Astrocyte (in vitro differentiated cells and primary cell): ENCODE measurements at regions not wholly inside any gene's neighbourhood (a gene's known extent, or its start where the extent isn't known, plus 50 kb on each side); places are given as distances from the start of the nearest gene placed in this dataset.

Experiments used
- DNase-seq: peaks from one replicate; pipeline ENCODE4 v3.0.0-alpha.2; 2010; ENCODE audit warnings: low read depth
- FAIRE-seq: peaks from 2 replicates; lab custom pipeline; 2011; peaks lifted over from hg19 to GRCh38; lab: Jason Lieb, UNC
- H2AFZ ChIP-seq: 2 replicates; pipeline ENCODE4 v1.6.0; 2012; ENCODE audit warnings: low read depth, low read length, inconsistent platforms
- H3K27ac ChIP-seq: 2 replicates; pipeline ENCODE4 v1.5.1; 2011; ENCODE audit warnings: low read depth, low read length, inconsistent platforms
- H3K27me3 ChIP-seq: 2 replicates; pipeline ENCODE4 v1.6.0; 2011; ENCODE audit warnings: low read length, inconsistent platforms; ENCODE audit not compliant: insufficient read depth
- H3K36me3 ChIP-seq: 2 replicates; pipeline ENCODE4 v1.5.1; 2011; ENCODE audit warnings: low read length, inconsistent platforms; ENCODE audit not compliant: insufficient read depth
- H3K4me1 ChIP-seq: 2 replicates; pipeline ENCODE4 v1.5.1; 2011; ENCODE audit warnings: low read length, inconsistent platforms; ENCODE audit not compliant: insufficient read depth
- H3K4me2 ChIP-seq: 2 replicates; pipeline ENCODE4 v1.6.0; 2012; ENCODE audit warnings: low read length, inconsistent platforms
- H3K4me3 ChIP-seq: 2 replicates; pipeline ENCODE4 v1.5.1; 2011; ENCODE audit warnings: low read depth, mild to moderate bottlenecking, low read length, inconsistent platforms; ENCODE audit not compliant: insufficient read depth
- H3K79me2 ChIP-seq: 2 replicates; pipeline ENCODE4 v1.6.0; 2012; ENCODE audit warnings: mild to moderate bottlenecking, low read length, inconsistent platforms; ENCODE audit not compliant: insufficient read depth
- H3K9ac ChIP-seq: 2 replicates; pipeline ENCODE4 v1.6.0; 2012; ENCODE audit warnings: mild to moderate bottlenecking, low read length, inconsistent platforms
- H3K9me3 ChIP-seq: 2 replicates; pipeline ENCODE4 v1.5.1; 2012; ENCODE audit warnings: low read depth, mild to moderate bottlenecking, low read length, inconsistent platforms; ENCODE audit not compliant: insufficient read depth
- H4K20me1 ChIP-seq: 2 replicates; pipeline ENCODE4 v1.6.0; 2012; ENCODE audit warnings: low read length, inconsistent platforms; ENCODE audit not compliant: insufficient read depth
- H3K27ac Mint-ChIP-seq: one replicate; pipeline ENCODE4 v1.8.0; 2021; ENCODE audit warnings: mild to moderate bottlenecking, mixed read lengths; ENCODE audit not compliant: unreplicated experiment
- H3K27me3 Mint-ChIP-seq: one replicate; pipeline ENCODE4 v1.8.0; 2021; ENCODE audit warnings: low read depth, mixed read lengths; ENCODE audit not compliant: unreplicated experiment
- H3K36me3 Mint-ChIP-seq: one replicate; pipeline ENCODE4 v1.8.0; 2021; ENCODE audit warnings: low read depth, mixed read lengths; ENCODE audit not compliant: unreplicated experiment
- H3K4me1 Mint-ChIP-seq: one replicate; pipeline ENCODE4 v1.8.0; 2021; ENCODE audit warnings: low read depth, mixed read lengths; ENCODE audit not compliant: unreplicated experiment
- H3K4me3 Mint-ChIP-seq: one replicate; pipeline ENCODE4 v1.8.0; 2021; ENCODE audit warnings: mild to moderate bottlenecking, moderate library complexity, mixed read lengths; ENCODE audit not compliant: unreplicated experiment
- H3K9me3 Mint-ChIP-seq: one replicate; pipeline ENCODE4 v1.8.0; 2021; ENCODE audit warnings: mild to moderate bottlenecking, mixed read lengths; ENCODE audit not compliant: unreplicated experiment
- EZH2 ChIP-seq: IDR thresholded peaks from 2 replicates; pipeline ENCODE4 v1.6.1; 2012; ENCODE audit warnings: mild to moderate bottlenecking, low read length, inconsistent platforms; ENCODE audit not compliant: insufficient read depth
- TF ChIP-seq, protein P1 (sequence below): IDR thresholded peaks from 2 replicates; pipeline ENCODE4 v1.5.1; 2011; ENCODE audit warnings: low read depth, mild to moderate bottlenecking, inconsistent platforms, low read length, moderate library complexity; ENCODE audit not compliant: insufficient read depth

DNA sequence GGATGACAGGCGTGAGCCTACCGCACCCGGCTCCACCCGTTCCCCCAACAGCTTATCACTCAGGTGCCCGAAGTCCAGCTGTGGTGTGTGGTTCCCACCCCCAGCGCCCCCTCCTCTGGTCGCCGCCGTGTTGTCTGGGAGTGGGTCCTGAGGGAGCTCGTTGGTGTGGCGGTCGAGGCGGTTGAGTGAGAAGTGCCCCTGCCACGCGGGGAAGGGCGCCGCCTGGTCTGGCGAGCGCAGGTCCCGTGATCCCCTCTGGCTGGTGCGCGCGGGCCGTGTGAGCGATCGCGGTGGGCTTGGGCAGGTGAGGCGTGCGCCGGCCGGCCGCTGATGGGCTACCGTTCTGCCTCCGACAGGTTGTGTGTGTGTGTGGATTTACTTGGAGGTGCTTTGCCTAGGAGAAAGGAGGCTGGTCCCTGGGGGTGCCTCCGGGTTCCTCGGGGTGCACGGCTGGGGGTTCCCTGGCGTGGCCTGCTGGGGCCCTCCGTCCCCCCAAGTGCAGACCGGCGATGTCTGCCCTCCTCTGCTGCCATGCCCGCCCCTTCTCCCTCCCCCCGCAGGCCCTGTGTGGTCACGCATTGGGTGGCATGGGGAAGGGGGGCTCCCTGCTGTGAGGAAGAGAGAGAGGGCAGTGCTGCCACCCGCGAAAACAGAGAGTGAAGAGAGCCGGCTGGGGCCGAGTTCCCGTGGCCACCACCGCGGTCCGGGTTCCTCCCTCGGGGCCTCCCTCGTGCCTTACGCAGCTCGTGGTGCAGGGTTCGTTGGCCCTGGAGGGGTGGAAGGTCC lies 336.0 kb upstream of the DEFB115 start:
- Mint-ChIP-seq H3K9me3 (peaks cover 15% of the 10 kb centered on the region), H3K27ac (no peak overlapping the region), H3K36me3 (no peaks in the 10 kb centered on the region), H3K4me3 (no peak overlapping the region), H3K27me3 (no peaks in the 10 kb centered on the region), H3K4me1 (no peaks in the 10 kb centered on the region)
- no peak overlapping the region for H3K27ac ChIP-seq
- FAIRE-seq (no peak), DNase-seq (no peak)
- H3K4me3 ChIP-seq, result no peak overlapping the region
- H3K9ac ChIP-seq, result no peak overlapping the region
- no peaks in the 10 kb centered on the region for H3K27me3 ChIP-seq
- H3K9me3 ChIP-seq, result no peaks in the 10 kb centered on the region
- H3K79me2 ChIP-seq, result no peaks in the 10 kb centered on the region
- no peak for TF ChIP-seq EZH2
- TF ChIP-seq, protein P1, sequence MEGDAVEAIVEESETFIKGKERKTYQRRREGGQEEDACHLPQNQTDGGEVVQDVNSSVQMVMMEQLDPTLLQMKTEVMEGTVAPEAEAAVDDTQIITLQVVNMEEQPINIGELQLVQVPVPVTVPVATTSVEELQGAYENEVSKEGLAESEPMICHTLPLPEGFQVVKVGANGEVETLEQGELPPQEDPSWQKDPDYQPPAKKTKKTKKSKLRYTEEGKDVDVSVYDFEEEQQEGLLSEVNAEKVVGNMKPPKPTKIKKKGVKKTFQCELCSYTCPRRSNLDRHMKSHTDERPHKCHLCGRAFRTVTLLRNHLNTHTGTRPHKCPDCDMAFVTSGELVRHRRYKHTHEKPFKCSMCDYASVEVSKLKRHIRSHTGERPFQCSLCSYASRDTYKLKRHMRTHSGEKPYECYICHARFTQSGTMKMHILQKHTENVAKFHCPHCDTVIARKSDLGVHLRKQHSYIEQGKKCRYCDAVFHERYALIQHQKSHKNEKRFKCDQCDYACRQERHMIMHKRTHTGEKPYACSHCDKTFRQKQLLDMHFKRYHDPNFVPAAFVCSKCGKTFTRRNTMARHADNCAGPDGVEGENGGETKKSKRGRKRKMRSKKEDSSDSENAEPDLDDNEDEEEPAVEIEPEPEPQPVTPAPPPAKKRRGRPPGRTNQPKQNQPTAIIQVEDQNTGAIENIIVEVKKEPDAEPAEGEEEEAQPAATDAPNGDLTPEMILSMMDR, result no peak
- no peaks in the 10 kb centered on the region for H4K20me1 ChIP-seq
- H3K4me2 ChIP-seq, result no peak overlapping the region
- H3K36me3 ChIP-seq, result no peaks in the 10 kb centered on the region
- no peak overlapping the region for H2AFZ ChIP-seq
- no peaks in the 10 kb centered on the region for H3K4me1 ChIP-seq

DNA sequence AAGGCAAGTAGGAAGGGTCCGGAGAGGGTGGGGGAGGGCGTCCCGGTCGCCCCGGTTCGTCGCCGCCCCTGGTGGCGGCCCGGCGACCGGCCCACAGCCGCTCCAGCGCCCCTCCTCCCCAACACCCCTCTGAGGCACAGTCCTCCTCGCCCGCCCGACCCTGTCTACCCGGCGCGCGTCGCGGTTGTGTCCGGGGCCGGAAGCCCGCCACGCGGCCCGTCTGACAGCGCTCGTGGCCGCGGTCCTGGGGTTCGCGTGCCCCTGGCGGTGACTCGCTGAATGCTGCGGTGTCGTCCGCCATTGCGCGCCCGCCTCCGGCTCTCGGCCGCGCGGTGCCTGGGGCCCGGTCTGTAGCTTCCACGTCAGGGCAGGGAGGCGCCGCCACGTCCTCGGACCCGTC lies 335.3 kb upstream of the DEFB115 start:
- Mint-ChIP-seq H3K27me3 (no peaks in the 10 kb centered on the region), H3K9me3 (peaks cover 18% of the 10 kb centered on the region), H3K4me3 (no peak overlapping the region), H3K36me3 (no peaks in the 10 kb centered on the region), H3K4me1 (no peaks in the 10 kb centered on the region), H3K27ac (no peak overlapping the region)
- Histone ChIP-seq H3K4me2 (no peak overlapping the region), H4K20me1 (no peaks in the 10 kb centered on the region), H3K9me3 (no peaks in the 10 kb centered on the region), H3K79me2 (no peaks in the 10 kb centered on the region), H3K9ac (no peak overlapping the region), H3K4me3 (no peak overlapping the region), H3K27ac (no peak overlapping the region), H3K27me3 (no peaks in the 10 kb centered on the region), H2AFZ (no peak overlapping the region), H3K36me3 (no peaks in the 10 kb centered on the region), H3K4me1 (no peaks in the 10 kb centered on the region)
- TF ChIP-seq EZH2, result no peak
- TF ChIP-seq, protein P1, result no peak
- FAIRE-seq (no peak), DNase-seq (no peak)

DNA sequence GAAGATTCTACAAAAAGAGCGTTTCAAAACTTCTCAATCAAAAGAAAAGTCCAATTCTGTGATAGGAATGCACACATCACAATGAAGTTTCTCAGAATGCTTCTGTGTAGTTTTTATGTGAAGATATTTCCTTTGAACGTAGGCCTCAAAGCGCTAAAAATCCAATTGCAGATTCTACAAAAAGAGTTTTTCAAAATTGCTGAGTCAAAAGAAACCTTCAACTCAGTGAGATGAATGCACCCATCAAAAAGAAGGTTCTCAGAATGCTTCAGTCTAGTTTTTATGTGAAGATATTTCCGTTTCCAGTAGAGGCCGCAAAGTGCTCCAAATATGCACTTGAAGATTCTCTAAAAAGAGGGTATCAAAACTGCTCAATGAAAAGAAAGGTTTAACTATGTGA lies 319.7 kb upstream of the DEFB115 start:
- H3K36me3 Mint-ChIP-seq, result no peaks in the 10 kb centered on the region
- H3K79me2 ChIP-seq, result no peaks in the 10 kb centered on the region
- no peak overlapping the region for H2AFZ ChIP-seq
- H3K4me1 ChIP-seq, result no peaks in the 10 kb centered on the region
- DNase-seq, result no peak
- no peaks in the 10 kb centered on the region for H3K9me3 ChIP-seq
- no peak overlapping the region for H3K4me2 ChIP-seq
- H3K27me3 Mint-ChIP-seq, result no peaks in the 10 kb centered on the region
- no peak overlapping the region for H3K27ac ChIP-seq
- H4K20me1 ChIP-seq, result no peaks in the 10 kb centered on the region
- H3K4me3 Mint-ChIP-seq, result no peak overlapping the region
- H3K4me3 ChIP-seq, result no peak overlapping the region
- H3K27me3 ChIP-seq, result no peaks in the 10 kb centered on the region
- no peak overlapping the region for H3K27ac Mint-ChIP-seq
- H3K36me3 ChIP-seq, result no peaks in the 10 kb centered on the region
- peaks cover 18% of the 10 kb centered on the region for H3K9me3 Mint-ChIP-seq
- no peak for TF ChIP-seq EZH2
- TF ChIP-seq, protein P1, result no peak
- no peak overlapping the region for H3K9ac ChIP-seq
- no peaks in the 10 kb centered on the region for H3K4me1 Mint-ChIP-seq
- no peak for FAIRE-seq
